Activated CD4-positive, CD25-positive, alpha-beta regulatory T cell treated with anti-CD3 and anti-CD28 coated beads, Interleukin-2, amount 50 U/mL, for 24 hours (primary cell): ENCODE measurements at regions not wholly inside any gene's neighbourhood (a gene's known extent, or its start where the extent isn't known, plus 50 kb on each side); places are given as distances from the start of the nearest gene placed in this dataset.
"Not testable (repeated sequence)": the region's sequence is repeated elsewhere in the genome, so short reads cannot be mapped to it uniquely, and the experiment has no call there.

Experiments
- ATAC-seq, 2 donors: fragments of 150-1000 bp; cut with Tn5 transposase; one replicate each; pipeline ENCODE4 v1.10.0; 2021; ENCODE audit warnings: mild to moderate bottlenecking in 1 of 2, moderate library complexity in 1 of 2

DNA sequence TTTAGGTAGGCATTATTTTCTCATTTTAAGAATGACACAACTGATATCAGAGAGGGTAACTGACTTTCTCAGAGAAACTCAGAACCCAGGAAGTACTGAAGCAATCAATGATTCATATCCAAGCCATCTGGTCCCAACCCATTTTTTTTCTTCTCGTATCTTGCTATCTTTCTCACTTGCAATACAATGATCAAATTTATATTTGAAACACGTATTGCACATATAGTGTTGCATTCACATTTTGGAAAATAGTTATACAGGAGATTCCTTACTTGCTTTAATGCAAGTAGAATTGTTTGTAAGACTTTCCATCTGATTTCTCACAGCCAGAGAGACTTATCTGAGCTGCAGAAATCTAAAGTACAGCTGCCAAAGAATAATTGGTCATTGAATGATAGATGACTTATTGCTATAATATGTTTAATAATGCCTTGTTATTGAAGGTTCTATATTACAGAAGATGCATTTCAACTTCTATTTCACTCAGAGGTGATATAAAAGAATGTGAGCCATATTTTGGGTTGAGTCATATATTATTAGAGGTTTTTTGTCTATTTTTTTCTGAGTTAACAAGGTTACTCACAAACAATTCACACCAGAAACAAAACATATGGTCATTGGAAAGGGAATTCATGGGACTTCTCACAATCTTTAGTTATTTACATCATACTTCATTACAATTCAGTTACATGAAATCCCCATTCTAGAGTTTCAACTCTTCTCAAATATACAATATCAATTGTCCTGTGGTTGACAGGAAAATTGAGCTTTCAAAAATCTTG, 337.5 kb upstream of the CITED2 start:
- ATAC-seq = no peak

DNA sequence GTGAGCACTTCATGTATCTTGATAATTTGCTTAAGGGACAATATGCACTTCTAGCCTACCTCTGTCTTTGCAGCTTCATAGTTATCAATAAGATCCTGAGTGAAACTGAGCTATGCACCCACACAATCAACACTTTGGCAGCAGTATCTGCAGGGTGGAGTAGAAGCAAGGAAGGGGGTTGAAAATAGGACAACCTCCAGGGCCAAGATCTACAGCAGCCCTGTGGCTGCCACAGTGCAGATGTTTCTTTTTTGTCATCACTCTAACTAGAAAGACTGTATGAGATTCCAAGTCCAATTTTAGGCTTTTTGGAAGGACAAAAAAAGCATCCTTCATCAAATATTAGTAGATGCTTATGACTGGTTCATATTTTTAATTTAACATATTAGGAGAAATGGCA, 336.1 kb upstream of the CITED2 start:
- no peak for ATAC-seq

DNA sequence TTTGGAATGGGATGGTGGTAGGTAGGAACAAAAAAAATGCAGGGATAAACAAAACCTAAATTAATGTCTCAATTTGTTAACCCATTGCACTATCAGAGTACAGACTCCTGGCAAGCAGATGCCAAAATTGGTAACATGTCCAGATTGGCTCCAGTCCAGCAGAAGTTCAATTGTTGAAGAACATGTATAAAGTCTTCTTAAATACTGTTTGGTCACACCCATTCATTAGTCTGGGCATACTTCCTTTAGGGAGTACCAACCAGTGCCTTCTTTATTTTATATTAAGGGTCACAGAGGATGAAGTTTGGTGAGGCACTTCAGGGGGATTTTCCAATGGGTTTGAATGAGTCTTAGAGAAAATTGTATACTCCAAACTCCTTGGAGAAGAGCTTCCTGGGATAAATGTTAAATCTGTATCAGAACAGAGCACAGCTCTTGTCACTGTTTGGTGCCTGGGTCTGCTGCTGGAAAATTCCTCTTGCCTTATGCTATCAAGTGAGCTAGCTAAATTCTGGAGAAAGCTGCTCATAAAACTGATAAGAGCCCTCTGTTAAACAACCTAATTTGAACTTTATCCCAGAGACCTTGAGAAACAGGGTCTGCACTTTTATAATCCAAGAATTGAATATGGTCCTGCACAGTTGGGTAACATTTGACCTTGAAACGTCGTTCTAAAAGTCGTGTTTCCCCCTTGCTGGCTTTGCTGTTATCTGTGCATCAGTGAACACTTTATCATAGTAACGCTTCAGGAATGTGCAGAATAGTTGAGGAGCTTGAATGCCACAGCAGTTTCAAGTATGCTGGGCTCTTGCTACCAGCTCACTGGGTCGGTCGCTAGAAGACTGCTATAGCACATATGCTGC, 334.1 kb upstream of the CITED2 start:
- no peak for ATAC-seq

DNA sequence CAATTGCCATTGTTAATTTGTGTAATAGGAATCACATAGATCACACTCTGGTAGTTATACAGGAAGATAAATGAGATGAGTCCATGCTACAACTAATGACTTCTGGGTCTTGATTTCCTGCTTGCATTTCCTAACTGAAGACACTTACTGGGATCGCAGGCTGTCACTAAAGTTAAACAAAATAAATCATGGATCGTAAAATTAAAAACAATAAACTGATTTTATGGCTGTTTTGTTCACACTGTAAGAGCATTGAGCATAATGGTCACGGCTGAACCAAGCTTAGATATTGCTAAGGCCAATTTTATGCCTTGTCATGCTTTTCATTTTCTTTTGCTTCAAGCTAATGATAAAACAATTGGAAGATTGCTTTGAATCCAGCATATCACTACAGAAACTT, 332.5 kb upstream of the CITED2 start:
- no peak for ATAC-seq

DNA sequence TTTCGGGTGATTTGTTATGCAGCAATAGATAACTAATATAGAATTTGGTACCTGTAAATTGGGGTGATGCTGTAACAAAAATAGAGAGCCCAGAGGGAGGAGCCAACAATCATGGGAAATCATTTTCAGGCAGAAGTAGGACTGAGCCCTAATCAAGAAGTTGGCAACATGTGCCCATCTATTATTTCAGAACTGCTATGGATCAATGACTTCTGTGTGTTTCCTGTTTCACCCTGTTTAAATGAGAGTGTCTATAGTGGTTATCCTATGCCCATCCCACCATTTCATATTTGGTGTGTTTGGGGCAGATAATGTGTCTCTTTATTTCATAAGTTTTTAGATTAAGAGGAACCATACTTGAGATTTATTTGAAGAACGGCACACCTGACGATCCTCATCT, 330.8 kb upstream of the CITED2 start:
- ATAC-seq = no peak

DNA sequence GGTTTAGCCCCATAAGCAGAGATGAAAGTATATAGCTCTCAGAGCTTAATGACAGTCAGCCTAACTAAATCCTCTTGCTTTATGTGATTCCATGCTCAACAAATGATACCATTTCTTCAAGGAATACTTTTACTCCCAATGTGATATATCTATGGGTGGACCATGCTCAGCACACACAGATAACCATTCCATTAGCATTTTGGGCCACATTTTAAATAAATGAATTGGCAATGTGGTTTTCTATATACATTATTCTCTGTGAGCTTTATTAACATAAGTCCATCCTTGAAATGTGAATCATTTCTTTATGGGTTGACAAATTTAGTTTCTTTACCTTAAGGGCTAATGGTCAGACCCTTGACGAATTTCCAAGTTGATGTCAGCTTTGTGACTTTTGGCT, 329.3 kb upstream of the CITED2 start:
- no peak for ATAC-seq

DNA sequence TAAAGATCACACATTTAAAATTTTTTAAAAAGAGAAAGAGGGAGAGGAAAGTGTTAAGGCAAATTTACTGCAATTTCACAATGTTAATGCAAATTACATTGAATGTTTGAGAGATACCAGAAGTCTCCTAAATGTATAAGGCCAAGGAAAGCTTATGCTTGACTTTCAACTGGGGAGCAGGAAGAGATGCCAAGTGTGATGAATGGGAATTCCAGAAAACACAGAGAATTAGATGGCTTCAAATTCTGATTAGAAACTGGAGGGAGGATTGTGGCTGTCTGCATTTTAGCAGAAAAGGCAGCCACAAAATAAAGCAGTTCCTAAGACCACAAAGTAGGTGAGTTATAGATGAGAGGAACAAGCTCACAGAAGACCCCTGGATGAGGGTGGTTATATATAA, 328.3 kb upstream of the CITED2 start:
- no peak for ATAC-seq

DNA sequence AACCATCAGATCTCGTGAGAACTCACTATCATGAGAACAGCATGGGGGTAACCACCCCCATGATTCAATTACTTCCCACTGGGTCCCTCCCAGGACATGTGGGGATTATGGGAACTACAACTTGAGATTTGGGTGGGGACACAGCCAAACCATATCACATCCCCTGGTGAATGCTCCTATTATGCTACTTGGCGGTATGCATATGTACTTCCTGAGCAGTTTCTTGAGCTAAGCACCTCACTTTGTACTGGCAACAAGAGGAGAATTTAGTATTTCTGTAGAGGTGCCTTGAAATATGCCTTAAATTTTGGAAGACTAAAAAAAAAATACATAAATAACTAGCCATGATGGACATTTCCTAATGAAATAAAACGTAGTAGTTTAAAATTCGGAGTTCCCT, 327.2 kb upstream of the CITED2 start:
- ATAC-seq = no peak

DNA sequence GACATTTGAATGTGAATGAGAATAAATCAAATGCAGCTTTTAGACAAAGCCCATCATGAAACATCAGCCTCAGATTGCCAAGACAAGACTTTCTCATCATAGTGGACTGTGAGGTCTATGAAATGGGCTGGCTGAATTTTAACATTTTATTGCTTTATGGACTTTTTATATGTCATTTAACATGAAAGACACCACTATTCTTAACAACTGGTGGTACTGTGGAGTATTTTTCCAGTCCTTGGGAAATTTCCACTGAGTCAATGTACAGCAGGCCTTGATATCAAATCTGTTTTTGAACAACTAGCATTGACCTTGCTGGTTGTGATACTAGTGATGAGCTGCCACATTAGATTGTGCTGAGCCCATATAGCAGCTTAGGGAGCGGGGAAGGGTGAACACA, 326.6 kb upstream of the CITED2 start:
- no peak for ATAC-seq

DNA sequence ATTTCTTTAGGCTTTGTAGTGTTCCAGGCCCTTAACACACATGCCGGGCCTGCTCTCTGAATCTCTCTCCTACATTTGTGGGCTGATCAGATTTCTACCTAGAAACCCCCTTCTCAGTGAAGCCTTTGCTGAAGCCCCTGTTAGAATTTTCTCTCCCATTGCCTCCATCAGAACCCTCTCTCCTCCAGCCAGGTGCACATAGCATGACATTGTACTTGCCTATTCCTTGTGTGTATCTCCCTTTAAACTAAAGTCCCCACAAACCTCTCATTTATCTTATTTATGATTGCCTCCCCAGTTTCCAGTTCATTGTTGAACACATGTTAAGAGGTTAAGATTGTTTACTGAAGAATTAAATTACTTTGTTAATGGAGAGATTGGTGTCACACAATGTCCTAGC, 325.5 kb upstream of the CITED2 start:
- ATAC-seq = no peak

DNA sequence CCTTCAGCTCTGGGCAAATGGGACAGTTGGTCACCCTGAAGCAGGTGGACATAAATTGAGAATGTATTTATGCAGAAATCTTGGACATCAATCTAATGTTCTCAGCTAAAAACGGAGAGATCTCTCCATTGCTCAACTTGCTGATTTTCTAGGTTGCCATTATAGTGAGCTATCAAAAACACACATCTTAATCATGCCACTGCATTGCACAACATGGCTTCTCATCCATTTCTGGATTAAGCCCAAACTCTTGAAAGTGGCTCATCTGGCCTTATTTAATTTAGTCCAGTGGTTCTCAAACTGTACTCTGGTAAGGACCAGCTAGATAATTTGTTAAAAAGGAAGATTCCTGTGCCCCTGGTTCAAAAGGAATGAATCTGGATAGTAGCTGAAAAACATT, 324.9 kb upstream of the CITED2 start:
- no peak for ATAC-seq

DNA sequence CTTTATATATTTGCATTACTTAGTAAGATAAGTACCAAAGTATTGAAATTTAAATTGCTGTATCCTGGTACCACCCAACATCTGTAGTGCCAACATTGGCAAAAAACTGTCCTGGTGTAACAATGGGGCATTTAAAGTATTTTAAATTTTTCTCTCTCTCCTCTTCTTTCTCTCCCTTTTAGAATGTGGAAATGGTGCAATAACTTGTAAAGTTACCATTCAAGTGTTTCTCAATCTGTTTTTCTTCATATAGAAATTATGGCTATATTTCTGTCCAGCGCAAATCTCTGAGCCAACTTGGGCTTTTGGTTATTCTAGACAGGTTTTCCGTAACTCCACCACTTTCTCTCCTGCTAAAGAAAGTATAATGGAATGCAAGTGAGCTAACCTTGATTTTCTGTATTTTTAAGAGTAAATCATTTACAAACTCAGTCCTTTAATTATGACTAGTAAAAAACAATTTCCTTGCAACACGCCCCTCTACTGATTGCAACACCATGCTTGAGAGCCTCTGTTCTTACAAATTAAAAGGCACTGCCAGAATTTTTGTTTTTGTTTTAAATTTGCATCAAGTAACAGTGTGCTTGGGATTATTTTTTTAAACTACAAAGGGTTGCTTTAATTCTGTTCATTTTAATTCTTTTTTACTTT, 324.2 kb upstream of the CITED2 start:
- no peak for ATAC-seq

DNA sequence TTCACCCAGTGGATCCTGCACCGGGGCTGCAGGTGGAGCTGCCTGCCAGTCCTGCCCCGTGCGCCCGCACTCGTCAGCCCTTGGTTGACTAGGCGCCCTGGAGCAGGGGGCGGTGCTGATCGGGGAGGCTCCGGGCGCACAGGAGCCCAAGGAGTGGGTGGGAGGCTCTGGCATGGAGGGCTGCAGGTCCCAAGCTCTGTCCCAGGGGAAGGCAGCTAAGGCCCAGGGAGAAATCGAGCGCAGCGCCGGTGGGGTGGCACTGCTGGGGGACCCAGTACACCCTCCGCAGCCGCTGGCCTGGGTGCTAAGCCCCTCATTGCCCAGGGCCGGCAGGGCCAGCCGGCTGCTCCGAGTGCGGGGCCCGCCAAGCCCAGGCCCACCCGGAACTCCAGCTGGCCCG, 323.4 kb upstream of the CITED2 start:
- not testable (repeated sequence) for ATAC-seq

DNA sequence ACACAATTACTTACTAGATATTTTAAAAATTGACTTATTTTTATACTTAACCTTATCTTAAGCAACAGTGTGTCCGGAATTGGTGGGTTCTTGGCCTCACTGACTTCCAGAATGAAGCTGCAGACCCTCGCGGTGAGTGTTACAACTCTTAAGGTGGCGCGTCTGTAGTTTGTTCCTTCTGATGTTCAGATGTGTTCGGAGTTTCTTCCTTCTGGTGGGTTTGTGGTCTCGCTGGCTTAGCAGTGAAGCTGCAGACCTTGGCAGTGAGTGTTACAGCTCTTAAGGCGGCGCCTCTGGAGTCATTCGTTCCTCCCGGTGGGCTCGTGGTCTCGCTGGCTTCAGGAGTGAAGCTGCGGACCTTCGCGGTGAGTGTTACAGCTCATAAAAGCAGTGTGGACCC, 322.5 kb upstream of the CITED2 start:
- not testable (repeated sequence) for ATAC-seq

DNA sequence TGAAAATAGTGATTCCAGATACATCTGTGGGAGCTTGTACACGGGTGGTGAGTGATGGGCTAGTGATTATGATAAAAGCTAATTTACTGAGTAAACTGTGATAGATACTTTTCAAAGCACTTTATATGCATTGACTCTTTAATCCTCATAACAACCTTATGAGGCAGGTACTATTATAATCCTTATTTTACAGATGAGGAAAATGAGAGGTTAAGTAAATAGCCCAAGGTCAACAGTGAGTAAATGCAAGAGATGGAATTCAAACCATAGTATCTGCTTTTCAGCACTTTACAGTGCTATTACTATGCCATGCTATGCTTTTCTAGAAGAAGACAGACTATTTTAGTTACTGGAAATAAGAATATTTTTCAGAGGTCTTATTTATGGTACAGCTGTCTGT, 320.9 kb upstream of the CITED2 start:
- ATAC-seq = no peak

DNA sequence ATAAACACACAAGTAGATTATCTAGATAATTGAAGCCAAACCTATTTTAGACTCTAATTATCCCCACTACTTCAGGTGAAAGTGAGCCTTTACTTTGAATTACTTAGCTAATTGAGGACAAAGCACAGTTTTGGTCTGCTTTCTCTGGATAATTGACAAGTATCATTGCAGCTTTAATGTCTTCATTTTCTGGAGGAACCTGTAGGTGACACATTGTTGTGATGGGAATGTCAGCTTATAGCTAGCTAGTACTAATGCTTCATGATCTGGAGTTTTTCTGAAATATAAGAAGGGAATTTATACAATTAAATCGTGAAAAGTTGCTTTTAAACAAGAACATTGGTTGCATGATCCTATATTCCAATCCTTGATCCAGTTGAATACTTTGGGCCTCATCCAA, 319.3 kb upstream of the CITED2 start:
- ATAC-seq = no peak

DNA sequence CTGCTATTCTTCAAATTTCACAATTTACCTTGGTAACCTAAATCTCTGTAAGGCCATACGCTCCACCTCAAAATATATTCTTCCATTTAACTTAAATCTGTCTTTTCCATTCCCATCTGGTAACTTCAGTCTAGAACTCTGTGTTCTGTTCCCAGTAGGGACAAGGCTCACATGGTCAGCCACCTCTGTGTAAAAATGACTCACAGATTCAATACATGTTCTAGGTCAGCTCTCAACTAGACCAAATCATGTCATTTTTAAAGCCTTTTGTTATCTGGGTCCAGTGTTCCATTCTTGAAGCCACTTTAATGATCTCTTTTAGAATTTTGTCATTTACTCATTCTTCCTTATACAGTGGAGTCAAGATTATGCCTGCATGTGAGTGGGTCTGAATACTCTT, 315.6 kb upstream of the CITED2 start:
- ATAC-seq = no peak

DNA sequence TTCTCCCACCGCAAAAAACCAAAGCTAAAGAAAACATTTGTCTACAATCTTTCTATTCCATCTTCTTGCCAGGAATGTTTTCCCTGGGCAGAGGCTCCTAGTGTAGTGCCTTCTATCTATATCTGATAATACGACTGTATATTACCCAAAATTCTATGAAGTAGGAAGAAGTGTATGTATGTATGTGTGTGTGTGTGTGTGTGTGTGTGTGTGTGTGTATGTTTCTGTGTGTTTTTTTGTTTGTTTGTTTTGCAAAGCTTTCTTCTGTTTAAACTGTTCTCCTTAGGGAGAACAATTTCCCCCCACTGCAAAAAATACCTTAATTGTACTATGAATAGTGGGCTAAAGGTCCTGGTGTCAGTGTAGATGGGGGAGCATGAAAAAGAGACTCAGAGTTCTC, 312.6 kb upstream of the CITED2 start:
- no peak for ATAC-seq

DNA sequence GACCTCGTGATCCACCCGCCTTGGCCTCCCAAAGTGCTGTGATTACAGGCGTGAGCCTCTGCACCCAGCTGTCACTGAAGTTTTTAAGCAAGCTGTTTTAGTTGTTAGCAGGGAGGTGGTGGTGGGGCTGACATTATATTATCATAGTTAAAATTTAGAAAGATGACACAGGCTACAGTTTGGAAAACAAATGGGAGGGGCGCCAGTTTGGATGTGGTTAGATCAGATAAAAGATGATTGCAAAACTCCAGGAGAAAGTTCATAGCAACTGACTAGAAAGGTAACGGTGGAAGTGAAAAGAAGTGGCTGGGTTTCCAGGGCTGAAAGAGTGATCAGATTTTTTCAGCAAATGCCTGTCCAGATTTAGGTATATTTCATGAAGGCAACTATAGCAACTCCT, 311.9 kb upstream of the CITED2 start:
- no peak for ATAC-seq

DNA sequence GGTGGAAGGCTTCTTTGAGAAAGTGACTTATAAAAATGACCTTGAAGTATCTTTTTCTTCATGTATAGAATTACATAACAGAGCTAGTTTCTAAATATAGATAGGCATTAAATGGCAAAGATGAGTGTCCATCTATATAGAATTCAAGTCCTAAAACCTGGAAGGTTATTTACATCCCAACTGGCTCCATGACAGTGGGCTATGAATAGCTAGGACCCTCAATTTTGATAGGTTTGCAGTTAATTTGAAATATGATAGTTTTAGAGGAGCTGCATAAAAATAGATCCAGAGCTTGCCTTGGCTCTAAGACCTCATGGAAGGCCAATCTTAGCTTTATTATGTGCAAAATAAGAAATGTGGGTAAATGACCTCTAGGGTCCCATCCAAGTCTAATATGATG, 310.6 kb upstream of the CITED2 start:
- no peak for ATAC-seq

DNA sequence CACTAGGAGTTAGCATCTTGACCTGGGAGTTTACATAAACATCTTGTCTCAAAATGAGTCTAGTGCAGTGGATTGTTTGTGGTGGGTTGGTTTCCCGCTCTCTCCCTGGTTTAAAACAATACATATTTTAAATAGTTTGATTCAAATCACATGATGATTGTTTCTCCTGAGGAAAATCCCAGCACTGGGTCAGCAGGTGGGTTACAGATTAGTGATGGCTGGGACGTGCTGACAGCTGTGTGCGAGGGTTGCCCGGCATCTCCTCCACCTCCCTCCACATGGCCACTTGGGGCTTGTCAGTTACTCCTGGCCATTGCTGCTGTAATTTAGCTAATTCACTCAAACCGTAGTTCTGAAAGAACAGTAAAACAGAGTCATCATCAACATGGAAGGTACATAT, 306.4 kb upstream of the CITED2 start:
- ATAC-seq = no peak

DNA sequence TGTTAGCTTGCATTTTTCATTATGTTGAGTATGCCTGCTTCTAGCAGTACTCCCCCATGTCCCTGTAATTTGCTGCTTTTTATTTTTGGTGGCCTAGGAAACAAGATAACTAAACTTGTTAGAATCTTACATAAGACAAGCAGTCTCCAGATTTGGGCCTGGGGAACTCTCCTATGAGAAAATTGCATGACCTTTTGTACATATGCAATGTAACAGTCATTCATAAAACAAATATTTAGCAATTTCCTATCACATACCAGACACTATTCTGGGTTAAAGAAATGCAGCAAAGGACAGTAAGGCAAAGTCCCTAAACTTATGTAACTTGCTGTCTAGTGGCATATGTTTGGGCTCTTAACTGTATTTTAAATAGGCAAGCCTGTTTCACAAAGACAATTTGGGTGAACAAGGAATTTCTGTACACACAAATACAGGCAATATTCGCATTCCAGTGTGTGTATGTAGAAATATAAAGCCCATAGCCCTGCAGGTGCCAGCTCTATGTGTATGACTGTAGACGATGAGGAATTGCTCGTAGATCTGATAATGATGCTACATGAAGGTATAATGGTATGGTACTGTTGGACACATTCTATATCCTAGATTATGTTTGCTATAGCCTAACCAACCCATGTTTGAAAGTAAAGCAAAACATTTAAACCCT, 305.2 kb upstream of the CITED2 start:
- no peak for ATAC-seq

DNA sequence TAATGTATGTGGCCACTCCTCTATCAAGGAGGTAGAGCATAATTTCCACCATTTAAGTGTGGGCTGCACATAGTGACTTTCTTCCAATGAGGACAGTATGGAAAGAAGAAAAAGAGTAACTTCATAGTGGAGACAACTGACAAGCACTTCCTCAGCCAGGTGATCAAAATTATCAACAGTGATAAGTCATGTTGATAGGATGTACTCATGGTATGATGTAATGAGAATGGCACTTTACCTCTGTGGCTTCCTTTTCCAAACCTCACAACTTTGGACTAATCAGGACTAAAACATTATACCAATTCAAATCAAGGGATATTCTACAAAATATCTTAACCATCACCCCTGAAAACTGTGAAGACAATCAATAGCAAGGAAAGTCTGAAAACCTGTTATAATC, 302.3 kb upstream of the CITED2 start:
- no peak for ATAC-seq
